Esophagus muscularis mucosa (tissue), 4 donors: ENCODE measurements at regions not wholly inside any gene's neighbourhood (a gene's known extent, or its start where the extent isn't known, plus 50 kb on each side); places are given as distances from the start of the nearest gene placed in this dataset.

Experiments used
- DNase-seq: peaks from one replicate; pipeline ENCODE4 v3.0.0-alpha.2; 2017; ENCODE audit errors: extremely low spot score
- H3K27ac ChIP-seq, 4 donors: fragments of 200-600 bp; sonication (generic); replicated peaks in 1 of 4; 1 replicate in 3 of 4; 2 replicates in 1 of 4; pipeline ENCODE4 v1.5.1; 2016 to 2019; ENCODE audit warnings: mild to moderate bottlenecking in 1 of 4
- H3K27me3 ChIP-seq, 4 donors: fragments of 200-600 bp; sonication (generic); one replicate each; pipeline versions ENCODE4 v1.5.1 to v1.6.0; 2016 to 2019
- H3K36me3 ChIP-seq, 4 donors: fragments of 200-600 bp; sonication (generic); one replicate each; pipeline ENCODE4 v1.5.1; 2016 to 2019
- H3K4me1 ChIP-seq, 4 donors: fragments of 200-600 bp; sonication (generic); one replicate each; pipeline ENCODE4 v1.5.1; 2016 to 2019
- H3K4me3 ChIP-seq, 4 donors: fragments of 200-600 bp; sonication (generic); 1 replicate in 2 of 4; 2 replicates in 2 of 4; pipeline ENCODE4 v1.5.1; 2016 to 2019; ENCODE audit warnings: mild to moderate bottlenecking in 4 of 4, moderate library complexity in 1 of 4
- H3K9me3 ChIP-seq, 4 donors: fragments of 200-600 bp; sonication (generic); 1 replicate in 3 of 4; 2 replicates in 1 of 4; pipeline ENCODE4 v1.5.1; 2016 to 2019
- EP300 ChIP-seq: sonication (generic); formaldehyde crosslinking; IDR thresholded peaks from one replicate; pipeline ENCODE4 v1.6.1; 2017; ENCODE audit warnings: antibody characterized with exemption
- POLR2A ChIP-seq: fragments of 450-650 bp; IDR thresholded peaks from one replicate; pipeline ENCODE4 v1.6.1; 2017; ENCODE audit warnings: antibody characterized with exemption, moderate library complexity, mild to moderate bottlenecking, low read depth
- POLR2AphosphoS5 ChIP-seq, 2 donors: sonication (generic); formaldehyde crosslinking; IDR thresholded peaks; one replicate each; pipeline ENCODE4 v1.6.1; 2017; ENCODE audit warnings: antibody characterized with exemption in 2 of 2
- WGBS: methylation state at CpG from one replicate; pipeline ENCODE4 v1.1.5; 2018; 5-methylcytosine and 5-hydroxymethylcytosine counted together
- intact Hi-C: fragments of 100-400 bp; cut with DNase I; formaldehyde crosslinking; loops from one replicate; pipeline ENCODE4 v1.15.1; 2023
- TF ChIP-seq, protein P1 (sequence below), 3 experiments: fragments of 200-600 bp in 2 of 3; fragments of 450-650 bp in 1 of 3; sonication (generic) in 2 of 3; IDR thresholded peaks; one replicate each; pipeline ENCODE4 v1.5.1; 2017 to 2019; ENCODE audit warnings: antibody characterized with exemption in 3 of 3, mild to moderate bottlenecking in 2 of 3, moderate library complexity in 1 of 3

DNA sequence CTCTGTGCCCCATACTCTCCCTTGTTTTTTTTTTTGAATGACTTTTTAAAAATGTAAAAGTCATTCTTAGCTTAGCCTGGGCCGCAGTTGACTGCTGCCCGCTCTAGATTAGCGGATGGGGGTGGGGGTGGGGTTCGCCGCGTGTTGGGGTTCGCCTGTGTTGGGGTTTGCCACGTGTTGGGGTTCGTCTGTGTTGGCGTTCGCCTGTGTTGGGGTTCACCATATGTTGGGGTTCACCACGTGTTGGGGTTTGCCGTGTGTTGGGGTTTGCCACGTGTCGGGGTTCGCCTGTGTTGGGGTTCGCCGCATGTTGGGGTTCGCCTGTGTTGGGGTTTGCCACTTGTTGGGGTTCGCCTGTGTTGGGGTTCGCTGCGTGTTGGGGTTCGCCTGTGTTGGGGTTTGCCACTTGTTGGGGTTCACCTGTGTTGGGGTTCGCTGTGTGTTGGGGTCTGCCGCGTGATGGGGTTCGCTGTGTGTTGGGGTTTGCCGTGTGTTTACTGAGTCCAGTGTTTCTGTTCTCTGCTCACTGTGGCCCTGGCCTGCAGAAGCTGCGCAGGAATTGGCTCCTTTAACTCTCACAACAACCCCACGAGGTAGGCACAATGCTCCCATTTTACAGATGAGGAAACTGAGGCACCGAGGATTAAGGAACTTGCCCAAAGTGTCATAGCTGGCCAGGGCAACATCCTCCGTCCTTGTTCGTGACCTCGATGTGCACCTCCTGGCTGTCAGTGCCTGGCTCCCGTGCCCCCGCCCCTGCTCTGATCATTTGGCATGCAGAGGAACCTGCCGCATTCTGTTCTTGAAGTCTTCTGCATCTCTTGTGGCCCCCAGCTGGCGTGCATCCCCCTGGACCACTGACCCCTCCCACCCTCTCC lies 96.6 kb upstream of the CIBAR2 start:
- no peak for TF ChIP-seq POLR2AphosphoS5 (IDR thresholded peaks at IDR 0.05)
- TF ChIP-seq POLR2A, result no peak
- no peak for DNase-seq
- intact Hi-C loops, result no loop called here
- Histone ChIP-seq H3K27me3 (no peaks in the 10 kb centered on the region), H3K36me3 (no peaks in the 10 kb centered on the region), H3K27ac (peak overlapping the region in 2 of 4 donors; percentile 81 to 82), H3K9me3 (no peaks in the 10 kb centered on the region), H3K4me1 (peaks cover 51 to 100% (median 98%) of the 10 kb centered on the region in 4 donors), H3K4me3 (no peak overlapping the region)
- WGBS, result 96% methylated on average over 37 of the region's 38 CpGs

DNA sequence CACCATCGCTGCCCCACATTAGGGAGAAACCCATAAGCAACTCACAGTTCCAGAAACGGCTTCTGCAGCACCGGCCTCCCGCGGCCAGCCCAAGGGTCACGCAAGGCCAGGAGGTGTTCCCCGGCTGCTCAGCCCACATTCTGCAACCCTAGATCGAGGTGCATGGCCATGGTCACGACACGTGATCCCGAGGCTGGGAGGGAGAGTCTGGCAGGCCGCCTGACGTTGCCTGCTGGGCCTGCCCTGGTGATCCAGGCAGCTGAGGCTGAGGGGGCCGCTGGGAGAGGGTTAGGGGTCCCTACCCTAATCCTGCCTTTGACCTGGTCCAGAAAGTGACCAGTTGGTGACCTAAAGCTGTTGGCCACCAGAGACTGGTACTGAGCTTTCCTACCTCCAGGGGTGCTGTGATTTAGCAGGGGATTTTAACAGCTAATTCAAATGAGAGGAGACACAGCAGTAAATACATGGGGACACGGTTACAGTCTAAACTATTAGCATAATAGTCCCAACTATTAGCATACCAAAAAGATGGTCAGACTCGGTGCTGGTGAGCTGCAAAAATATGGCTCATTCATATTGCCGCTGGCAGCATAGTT lies 97.4 kb upstream of the CIBAR2 start:
- H3K27ac ChIP-seq, result peak overlapping the region in 2 of 4 donors; percentile 48 to 60
- TF ChIP-seq POLR2AphosphoS5 (IDR thresholded peaks at IDR 0.05) (peak in 1 of 2 donors; percentile 37), EP300 (no peak), POLR2A (no peak)
- TF ChIP-seq, protein P1, sequence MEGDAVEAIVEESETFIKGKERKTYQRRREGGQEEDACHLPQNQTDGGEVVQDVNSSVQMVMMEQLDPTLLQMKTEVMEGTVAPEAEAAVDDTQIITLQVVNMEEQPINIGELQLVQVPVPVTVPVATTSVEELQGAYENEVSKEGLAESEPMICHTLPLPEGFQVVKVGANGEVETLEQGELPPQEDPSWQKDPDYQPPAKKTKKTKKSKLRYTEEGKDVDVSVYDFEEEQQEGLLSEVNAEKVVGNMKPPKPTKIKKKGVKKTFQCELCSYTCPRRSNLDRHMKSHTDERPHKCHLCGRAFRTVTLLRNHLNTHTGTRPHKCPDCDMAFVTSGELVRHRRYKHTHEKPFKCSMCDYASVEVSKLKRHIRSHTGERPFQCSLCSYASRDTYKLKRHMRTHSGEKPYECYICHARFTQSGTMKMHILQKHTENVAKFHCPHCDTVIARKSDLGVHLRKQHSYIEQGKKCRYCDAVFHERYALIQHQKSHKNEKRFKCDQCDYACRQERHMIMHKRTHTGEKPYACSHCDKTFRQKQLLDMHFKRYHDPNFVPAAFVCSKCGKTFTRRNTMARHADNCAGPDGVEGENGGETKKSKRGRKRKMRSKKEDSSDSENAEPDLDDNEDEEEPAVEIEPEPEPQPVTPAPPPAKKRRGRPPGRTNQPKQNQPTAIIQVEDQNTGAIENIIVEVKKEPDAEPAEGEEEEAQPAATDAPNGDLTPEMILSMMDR (IDR thresholded peaks at IDR 0.05), result peak in 1 of 3 experiments; percentile 8

DNA sequence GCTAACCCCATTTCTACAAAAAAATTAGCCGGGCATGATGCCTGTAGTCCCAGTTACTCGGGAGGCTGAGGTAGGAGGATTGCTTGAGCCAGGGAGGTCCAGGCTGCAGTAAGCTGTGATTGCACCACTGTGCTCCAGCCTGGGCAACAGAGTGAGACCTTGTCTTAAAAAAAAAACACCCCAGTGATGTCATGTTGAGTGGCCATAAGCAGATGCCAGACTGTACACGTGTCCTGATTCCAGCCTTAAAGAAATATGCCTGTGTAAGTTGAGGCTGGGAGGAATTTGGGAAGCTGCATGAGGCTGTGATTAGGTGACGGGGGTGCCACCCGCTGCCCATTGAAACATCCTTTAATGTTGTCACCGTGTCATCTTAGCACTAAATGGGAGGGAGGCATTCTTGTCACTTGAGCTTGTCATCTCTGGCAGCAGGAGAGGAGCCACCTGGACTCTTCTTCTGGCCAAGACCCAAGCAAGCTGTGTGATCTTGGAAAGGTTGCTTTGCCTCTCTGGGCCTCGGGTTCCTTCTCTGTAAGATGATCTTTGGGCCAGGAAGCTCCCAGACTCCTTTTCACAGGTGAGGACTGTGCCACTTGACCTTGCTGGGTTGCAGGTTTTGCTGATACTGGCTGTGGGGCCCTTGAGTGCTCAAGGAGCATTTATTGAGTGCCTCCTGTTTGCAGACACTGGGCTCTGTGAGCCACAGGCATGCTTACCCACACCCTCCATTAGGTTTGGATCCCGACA lies 98.3 kb upstream of the CIBAR2 start:
- intact Hi-C loops, result no loop called here
- Histone ChIP-seq H3K36me3 (no peaks in the 10 kb centered on the region), H3K9me3 (no peaks in the 10 kb centered on the region), H3K27me3 (no peaks in the 10 kb centered on the region), H3K4me1 (peaks cover 53 to 96% (median 93%) of the 10 kb centered on the region in 4 donors), H3K4me3 (no peak overlapping the region), H3K27ac (peak overlapping the region in 2 of 4 donors; percentile 13 to 60)
- 76% methylated on average over 8 of the region's 8 CpGs for WGBS
- TF ChIP-seq POLR2AphosphoS5 (IDR thresholded peaks at IDR 0.05), result peak; percentile 11 to 32
- TF ChIP-seq, protein P1 (IDR thresholded peaks at IDR 0.05), result no peak
- DNase-seq, result no peak

More for the DNA sequence above, 97.4 kb upstream of the CIBAR2 start:
- DNase-seq, result no peak
- Histone ChIP-seq H3K36me3 (no peaks in the 10 kb centered on the region), H3K9me3 (no peaks in the 10 kb centered on the region), H3K4me1 (peaks cover 56 to 100% (median 98%) of the 10 kb centered on the region in 4 donors), H3K27me3 (no peaks in the 10 kb centered on the region), H3K4me3 (no peak overlapping the region)
- 78% methylated on average over 13 of the region's 17 CpGs for WGBS
- intact Hi-C loops, result no loop called here

DNA sequence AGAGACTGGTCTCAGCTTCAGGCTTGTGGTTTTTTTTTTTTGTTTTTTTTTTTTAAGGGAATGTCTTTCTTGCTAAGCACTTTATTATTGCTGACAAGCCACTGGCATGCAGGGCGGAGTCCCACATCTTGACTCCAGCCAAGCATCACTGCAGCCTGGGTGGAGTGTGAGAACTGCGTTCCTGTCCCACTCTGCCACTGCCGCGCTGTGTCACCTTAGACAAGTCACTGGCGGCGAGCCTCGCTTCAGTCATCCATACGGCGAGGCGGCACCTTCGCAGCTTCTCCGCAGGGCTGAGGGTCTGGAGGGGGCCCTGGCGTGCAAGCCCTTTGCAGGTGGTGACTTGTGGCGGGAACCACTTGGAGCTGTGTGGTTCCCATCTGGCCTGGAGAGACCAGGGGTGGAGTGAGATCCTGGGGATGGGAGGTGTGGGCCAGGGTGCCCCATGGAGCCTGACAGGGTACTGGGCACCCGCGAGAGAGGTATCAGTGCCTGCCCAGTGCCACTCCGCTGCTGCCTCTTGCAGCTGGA lies 99.1 kb upstream of the CIBAR2 start:
- H3K4me1 ChIP-seq, result peaks cover 46 to 88% (median 85%) of the 10 kb centered on the region in 4 donors
- no peaks in the 10 kb centered on the region for H3K36me3 ChIP-seq
- H3K27me3 ChIP-seq, result no peaks in the 10 kb centered on the region
- no peak for DNase-seq
- no peaks in the 10 kb centered on the region for H3K9me3 ChIP-seq
- no peak overlapping the region for H3K4me3 ChIP-seq
- intact Hi-C loops, result no loop called here
- 87% methylated on average over 8 of the region's 17 CpGs for WGBS
- TF ChIP-seq EP300 (no peak), POLR2AphosphoS5 (IDR thresholded peaks at IDR 0.05) (no peak), POLR2A (no peak)
- TF ChIP-seq, protein P1 (IDR thresholded peaks at IDR 0.05), result no peak
- H3K27ac ChIP-seq, result peak overlapping the region in 2 of 4 donors; percentile 56 to 57
